Esophagus muscularis mucosa (tissue), 3 donors: ENCODE measurements at regions not wholly inside any gene's neighbourhood (a gene's known extent, or its start where the extent isn't known, plus 50 kb on each side); places are given as distances from the start of the nearest gene placed in this dataset.
"Not testable (repeated sequence)": the region's sequence is repeated elsewhere in the genome, so short reads cannot be mapped to it uniquely, and the experiment has no call there.

Experiments
- CTCF ChIP-seq, 3 experiments: fragments of 200-600 bp in 2 of 3; fragments of 450-650 bp in 1 of 3; sonication (generic) in 2 of 3; IDR thresholded peaks; one replicate each; pipeline ENCODE4 v1.5.1; 2017 to 2019; ENCODE audit warnings: antibody characterized with exemption in 3 of 3, mild to moderate bottlenecking in 2 of 3, moderate library complexity in 1 of 3
- POLR2A ChIP-seq: fragments of 450-650 bp; IDR thresholded peaks from one replicate; pipeline ENCODE4 v1.6.1; 2017; ENCODE audit warnings: antibody characterized with exemption, moderate library complexity, mild to moderate bottlenecking, low read depth
- POLR2AphosphoS5 ChIP-seq, 2 donors: sonication (generic); formaldehyde crosslinking; IDR thresholded peaks; one replicate each; pipeline ENCODE4 v1.6.1; 2017; ENCODE audit warnings: antibody characterized with exemption in 2 of 2

GRCh38 chr2:157023264-157023663, 234.2 kb upstream of the GALNT5 start:
- TF ChIP-seq CTCF (IDR thresholded peaks at IDR 0.05); POLR2A; POLR2AphosphoS5 (IDR thresholded peaks at IDR 0.05): not testable (repeated sequence)
